Activated CD8-positive, alpha-beta memory T cell treated with anti-CD3 and anti-CD28 coated beads for 1 hour (primary cell): ENCODE measurements at regions not wholly inside any gene's neighbourhood (a gene's known extent, or its start where the extent isn't known, plus 50 kb on each side); places are given as distances from the start of the nearest gene placed in this dataset.

Experiments used
- DNase-seq, 2 donors: peaks; one replicate each; pipeline ENCODE4 v3.0.0-alpha.2; 2020; ENCODE audit warnings: low read depth in 1 of 2; ENCODE audit errors: extremely low read depth in 1 of 2

DNA sequence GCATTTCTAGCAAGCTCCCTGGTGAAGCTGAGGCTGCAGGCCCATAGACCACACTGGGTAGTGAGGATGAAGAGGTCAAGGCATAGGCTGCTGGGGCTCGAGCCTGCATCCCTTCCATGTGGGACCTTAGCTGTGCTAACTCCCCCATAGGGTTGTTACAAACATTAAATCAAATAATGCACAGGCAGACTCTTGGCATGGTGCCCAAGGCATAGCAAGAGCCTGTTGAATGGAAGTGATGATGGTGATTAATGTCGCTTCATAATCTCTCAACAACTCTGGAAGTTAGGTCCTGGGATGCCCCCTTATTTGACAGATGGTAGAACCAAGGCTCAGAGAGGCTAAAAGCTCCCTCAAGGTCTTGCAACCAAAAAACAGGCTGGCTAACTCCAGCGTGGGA lies 283.9 kb upstream of the EEF2KMT start:
- no peak for DNase-seq

- DNase-seq = no peak
These were observed 282.4 kb upstream of the EEF2KMT start for GRCh38 chr16:5379954-5380353.

GRCh38 chr16:5378531-5378930 lies 280.9 kb upstream of the EEF2KMT start:
- DNase-seq = no peak

DNA sequence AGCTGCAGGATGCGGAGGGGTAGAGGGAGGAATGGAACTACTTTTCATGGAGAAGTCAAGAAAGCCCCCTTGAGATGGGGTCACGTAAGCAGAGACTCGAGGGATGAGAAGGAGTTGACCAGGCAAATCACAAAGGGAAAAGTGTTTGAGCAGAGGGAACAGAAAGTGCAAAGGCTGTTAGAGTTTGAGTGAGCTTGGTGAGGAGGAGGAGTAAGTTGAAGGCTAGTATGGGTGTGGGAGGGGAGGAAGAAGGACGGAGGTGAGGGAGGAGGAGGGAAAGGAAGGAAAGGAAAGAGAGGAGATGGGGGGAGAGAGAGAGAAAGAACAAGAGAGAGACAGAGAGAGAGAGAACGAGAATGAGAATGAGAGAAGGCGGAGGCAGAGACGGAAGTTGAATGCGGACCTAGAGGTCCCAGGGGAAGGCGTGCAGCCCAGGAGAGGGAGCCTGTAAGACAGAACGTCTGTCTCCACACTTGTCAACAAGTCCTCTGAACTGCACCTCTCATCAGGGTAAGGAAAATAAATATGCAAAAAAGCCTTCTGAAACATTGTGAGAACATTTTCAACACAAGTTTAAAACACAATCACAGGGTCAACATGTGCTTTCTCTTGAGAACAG lies 279.8 kb upstream of the EEF2KMT start:
- DNase-seq = no peak

GRCh38 chr16:5374184-5374583 lies 276.6 kb upstream of the EEF2KMT start:
- no peak for DNase-seq

DNA sequence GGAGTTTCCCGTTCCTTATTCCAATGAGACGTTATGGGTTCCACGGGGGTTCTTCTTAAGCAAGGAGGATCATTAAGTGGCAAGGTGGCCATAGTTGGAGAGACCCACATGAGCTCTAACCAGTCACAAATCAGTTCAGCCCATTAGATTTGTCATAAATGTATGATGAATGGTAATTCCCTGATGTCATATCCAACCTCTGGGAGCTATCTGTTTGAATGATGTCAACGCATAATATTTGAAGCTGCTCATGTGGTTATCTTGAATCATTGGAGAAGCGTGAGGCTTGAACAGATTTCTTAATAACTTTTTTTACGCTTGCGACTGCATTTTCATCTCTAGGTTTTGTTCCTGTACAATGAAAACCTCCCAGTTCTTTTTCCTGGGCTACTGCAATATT lies 270.4 kb upstream of the EEF2KMT start:
- no peak for DNase-seq

- no peak for DNase-seq
These were observed 268.5 kb upstream of the EEF2KMT start for GRCh38 chr16:5366126-5366525.

- DNase-seq = no peak
These were observed 266.6 kb upstream of the EEF2KMT start for GRCh38 chr16:5364186-5364585.

DNA sequence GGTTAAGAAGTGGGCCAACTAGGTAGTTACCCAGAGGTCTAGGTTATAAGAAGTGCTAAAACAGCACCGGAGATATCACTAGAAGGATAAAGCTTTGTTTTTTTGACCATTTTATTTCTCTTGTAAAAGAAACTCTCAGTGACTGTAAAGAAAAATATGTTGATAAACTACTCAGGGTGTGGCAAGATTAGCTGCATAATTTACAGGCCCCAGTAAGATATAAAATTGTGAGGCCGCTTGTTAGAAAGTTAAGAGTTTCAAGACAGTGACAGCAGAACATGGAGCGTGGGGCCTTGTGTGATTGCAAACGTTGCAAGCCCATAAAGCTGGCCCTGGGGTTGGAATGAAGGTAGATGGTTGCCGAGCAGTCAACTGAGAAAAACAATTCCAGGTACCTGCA lies 263.7 kb upstream of the EEF2KMT start:
- DNase-seq = no peak

DNA sequence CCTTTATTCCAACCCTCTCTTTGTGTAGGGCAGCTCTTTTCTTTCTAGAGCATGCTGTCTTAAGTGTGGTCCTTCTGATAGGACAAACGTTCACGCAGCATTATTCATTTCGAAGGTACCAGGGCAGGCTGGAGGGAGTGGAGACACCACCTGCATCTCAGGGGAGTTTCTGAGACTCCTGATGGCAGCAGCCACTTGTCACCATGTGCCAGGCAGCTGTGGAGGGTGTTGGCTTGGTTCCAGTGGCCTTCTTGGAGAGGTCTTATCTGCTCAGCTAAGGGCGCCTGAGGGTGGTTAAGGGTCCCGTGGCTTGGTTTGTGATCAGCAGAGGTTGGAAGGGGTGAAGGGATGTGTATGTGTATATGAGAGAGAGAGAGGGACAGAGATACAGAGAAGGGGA lies 257.1 kb upstream of the EEF2KMT start:
- DNase-seq = no peak

- no peak for DNase-seq
These were observed 252.3 kb upstream of the EEF2KMT start for GRCh38 chr16:5349670-5350517.

- no peak for DNase-seq
These were observed 251.5 kb upstream of the EEF2KMT start for GRCh38 chr16:5349101-5349500.

GRCh38 chr16:5347561-5347960 lies 250.0 kb upstream of the EEF2KMT start:
- no peak for DNase-seq

GRCh38 chr16:5336941-5337340 lies 239.3 kb upstream of the EEF2KMT start:
- no peak for DNase-seq

- DNase-seq = no peak
These were observed 236.4 kb upstream of the EEF2KMT start for GRCh38 chr16:5333991-5334390.

DNA sequence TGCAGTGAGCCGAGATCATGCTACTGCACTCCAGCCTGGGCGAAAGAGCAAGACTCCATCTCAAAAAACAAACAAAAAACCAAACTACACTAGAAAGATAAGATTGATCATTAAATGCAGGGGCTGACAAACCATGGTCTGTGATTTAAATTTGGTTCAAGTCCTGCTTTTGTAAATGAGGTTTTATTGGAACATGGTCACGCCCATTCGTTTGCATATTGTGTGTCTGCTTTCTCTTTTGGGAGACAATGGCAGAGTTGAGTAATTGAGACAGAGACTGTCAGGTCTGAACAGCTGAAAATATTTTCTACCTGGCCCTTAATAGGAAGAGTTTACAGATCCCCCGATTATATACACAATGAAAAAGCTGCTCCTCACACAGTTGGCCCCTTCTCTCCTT lies 235.5 kb upstream of the EEF2KMT start:
- no peak for DNase-seq

GRCh38 chr16:5330058-5330457 lies 232.5 kb upstream of the EEF2KMT start:
- no peak for DNase-seq

DNA sequence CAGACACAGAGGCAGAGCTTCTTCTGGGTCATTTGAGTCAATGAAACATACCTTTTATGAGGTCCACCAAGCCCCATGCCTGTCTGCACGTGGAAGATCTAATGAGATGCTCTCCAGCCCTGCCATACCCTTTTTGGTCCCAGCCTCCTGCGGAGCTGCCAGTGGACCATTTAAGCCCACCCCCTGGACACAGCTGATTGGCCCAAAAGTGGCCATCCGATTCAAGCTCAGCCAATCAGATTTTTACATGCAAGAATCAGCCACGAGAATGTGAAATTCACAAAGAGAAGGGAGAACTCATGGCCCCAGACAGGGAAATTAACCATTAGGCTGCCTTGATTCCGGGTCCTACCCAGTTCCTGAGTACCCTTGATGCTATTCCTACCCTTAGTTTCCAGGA lies 231.0 kb upstream of the EEF2KMT start:
- DNase-seq = no peak

GRCh38 chr16:5326395-5326794 lies 228.8 kb upstream of the EEF2KMT start:
- no peak for DNase-seq

GRCh38 chr16:5325932-5326331 lies 228.3 kb upstream of the EEF2KMT start:
- DNase-seq = no peak

- no peak for DNase-seq
These were observed 225.9 kb upstream of the EEF2KMT start for GRCh38 chr16:5323284-5324141.

DNA sequence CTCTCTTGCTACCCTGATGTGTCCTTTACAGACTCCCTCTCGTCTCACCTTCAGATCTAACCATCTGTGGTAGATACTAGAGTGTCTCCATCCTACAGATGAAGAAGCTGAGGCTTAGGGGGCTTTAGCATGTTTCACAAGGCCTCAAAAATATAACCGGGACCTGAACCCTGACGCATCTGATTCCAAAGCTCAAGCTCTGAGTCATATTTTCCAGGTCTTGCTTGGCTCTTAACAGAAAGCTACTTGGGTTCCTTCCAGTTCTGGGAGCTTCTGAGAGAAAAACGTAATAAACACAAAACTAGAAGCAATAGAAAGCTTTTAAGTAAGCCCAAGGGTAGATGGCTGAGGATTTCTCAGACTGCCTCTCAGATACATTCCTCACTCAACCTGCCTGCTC lies 224.3 kb upstream of the EEF2KMT start:
- DNase-seq = no peak
